ENCODE measurements at regions not wholly inside any gene's neighbourhood (a gene's known extent, or its start where the extent isn't known, plus 50 kb on each side); places are given as distances from the start of the nearest gene placed in this dataset.

DNA sequence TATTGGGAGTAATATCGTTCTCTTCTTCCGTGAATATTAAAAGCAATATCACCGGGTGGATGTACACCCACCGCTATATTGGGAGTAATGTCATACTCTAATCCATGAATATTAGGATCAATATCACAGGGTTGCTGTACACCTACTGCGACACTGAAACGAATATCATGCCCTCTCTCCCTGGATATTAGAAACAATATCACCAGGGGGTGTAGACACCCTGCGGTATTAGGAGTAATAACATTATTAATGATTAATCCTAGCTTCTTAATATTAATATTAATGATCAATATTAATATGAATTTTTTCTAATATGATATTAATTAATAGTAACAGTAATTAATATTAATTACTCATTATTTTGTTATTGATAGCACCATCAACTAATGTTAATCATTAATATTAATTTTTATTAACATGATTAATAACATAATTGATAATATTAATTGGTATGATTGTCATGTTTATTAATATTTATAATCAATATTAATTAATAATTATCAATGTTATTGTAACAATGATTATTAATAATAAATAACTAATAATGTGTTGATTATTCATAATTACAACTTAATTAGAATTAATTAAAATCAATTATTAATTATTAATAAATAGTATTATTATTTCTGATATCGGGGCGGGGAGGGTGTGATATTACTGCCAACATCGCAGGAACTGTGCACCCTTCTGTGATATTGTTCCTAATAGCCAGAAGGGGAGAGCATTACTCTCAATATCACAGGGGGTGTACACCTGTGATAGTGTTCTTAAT lies 121.3 kb upstream of the C1GALT1 start:
- no peak overlapping the region for H3K27ac ChIP-seq (ENCODE audit: low read depth, low read length)
- no peak overlapping the region for H3K4me2 ChIP-seq (ENCODE audit: insufficient read depth in 1 of 2, low read depth in 2 of 2, low read length in 2 of 2)
- CTCF ChIA-PET (ENCODE audit: partially characterized antibody): no interaction called here
- no peaks in the 10 kb centered on the region for H3K9me3 ChIP-seq (ENCODE audit: insufficient read depth in 2 of 2, low read depth in 1 of 2, low read length in 1 of 2)
- no peaks in the 10 kb centered on the region for H3K27me3 ChIP-seq (replicated peaks in 1 of 4; ENCODE audit: control insufficient read depth in 3 of 4, extremely low read depth in 1 of 4, insufficient read depth in 3 of 4, low read length in 3 of 4)
- H3K18ac ChIP-seq (ENCODE audit: extremely low read depth, low read length): no peak overlapping the region
- no peaks in the 10 kb centered on the region for H3K4me1 ChIP-seq (replicated peaks in 1 of 4; ENCODE audit: control insufficient read depth in 3 of 4, insufficient read depth in 4 of 4, low read length in 3 of 4)
- H4K20me1 ChIP-seq (replicated peaks in 1 of 2; ENCODE audit: control insufficient read depth in 1 of 2, insufficient read depth in 2 of 2, low read length in 2 of 2): no peaks in the 10 kb centered on the region
- no peak overlapping the region for H2BK120ac ChIP-seq (replicated peaks; ENCODE audit: low read depth, low read length)
- H3K79me2 ChIP-seq (ENCODE audit: control insufficient read depth in 1 of 2, insufficient read depth in 2 of 2, low read length in 2 of 2): no peaks in the 10 kb centered on the region
- DNase-seq (ENCODE audit: low read depth in 1 of 2, low spot score in 2 of 2) (no peak), FAIRE-seq (no peak)
- no peak overlapping the region for H3K23ac ChIP-seq (ENCODE audit: insufficient read length)
- H2BK15ac ChIP-seq (ENCODE audit: low read length): no peak overlapping the region
- no peak overlapping the region for H3K4me3 ChIP-seq (ENCODE audit: extremely low read depth in 1 of 4, insufficient read depth in 2 of 4, low read depth in 3 of 4, low read length in 4 of 4)
- no peak overlapping the region for H3K14ac ChIP-seq (ENCODE audit: insufficient read length)
- POLR2A ChIA-PET (ENCODE audit: partially characterized antibody): no interaction called here
- H3K56ac ChIP-seq (replicated peaks; ENCODE audit: insufficient read length, low read depth, low read length): no peak overlapping the region
- H3K23me2 ChIP-seq (ENCODE audit: low read depth, low read length): no peaks in the 10 kb centered on the region
- no peak overlapping the region for H2BK5ac ChIP-seq (ENCODE audit: low read depth, low read length)
- H3K36me3 ChIP-seq (ENCODE audit: control insufficient read depth in 2 of 4, insufficient read depth in 4 of 4, low read length in 3 of 4): no peaks in the 10 kb centered on the region
- H4K8ac ChIP-seq (ENCODE audit: extremely low read depth, insufficient read depth, low read length): no peak overlapping the region
- no peak overlapping the region for H2AK5ac ChIP-seq (ENCODE audit: low read depth, low read length)
- H3K79me1 ChIP-seq (ENCODE audit: low read depth, low read length): no peaks in the 10 kb centered on the region
- no peak for TF ChIP-seq JUND (IDR thresholded peaks at IDR 0.05; ENCODE audit: low read length)
- TF ChIP-seq POLR2A (IDR thresholded peaks at IDR 0.05; ENCODE audit: control extremely low read depth in 1 of 2, low read depth in 2 of 2, low read length in 2 of 2): no peak
- TF ChIP-seq HDAC2 (IDR thresholded peaks at IDR 0.05; ENCODE audit: borderline replicate concordance in 1 of 2, low read depth in 2 of 2, low read length in 2 of 2): no peak
- TF ChIP-seq RFX5 (IDR thresholded peaks at IDR 0.05; ENCODE audit: borderline replicate concordance, low read depth, low read length): no peak
- no peak for TF ChIP-seq SRF (IDR thresholded peaks at IDR 0.05; ENCODE audit: low read depth, low read length)
- no peak for TF ChIP-seq NRF1 (IDR thresholded peaks at IDR 0.05; ENCODE audit: low read depth, low read length)
- TF ChIP-seq POU5F1 (IDR thresholded peaks at IDR 0.05; ENCODE audit: low read depth, low read length): no peak
- TF ChIP-seq CEBPB (IDR thresholded peaks at IDR 0.05; ENCODE audit: low read depth, low read length): no peak
- TF ChIP-seq CBX8 (IDR thresholded peaks at IDR 0.05; ENCODE audit: borderline replicate concordance, low read depth, low read length): no peak
- TF ChIP-seq SP1 (IDR thresholded peaks at IDR 0.05; ENCODE audit: low read depth, low read length): no peak
- TF ChIP-seq KDM1A (IDR thresholded peaks at IDR 0.05; ENCODE audit: borderline replicate concordance, low read length): no peak
- no peak for TF ChIP-seq CBX5 (IDR thresholded peaks at IDR 0.05; ENCODE audit: low read depth, low read length)
- no peak for TF ChIP-seq JUN (IDR thresholded peaks at IDR 0.05; ENCODE audit: low read depth, low read length)
- no peak for TF ChIP-seq TCF12 (IDR thresholded peaks at IDR 0.05; ENCODE audit: low read depth, low read length)
- no peak overlapping the region for H2BK12ac ChIP-seq (ENCODE audit: low read depth, low read length)
- no peak overlapping the region for H3K4ac ChIP-seq (replicated peaks; ENCODE audit: insufficient read length, low read depth, low read length)
- H4K91ac ChIP-seq (replicated peaks; ENCODE audit: insufficient read length, low read length): no peak overlapping the region
- WGBS, 2 experiments (ENCODE audit: extremely low coverage in 1 of 2, insufficient coverage in 1 of 2, insufficient read length in 1 of 2, insufficient replicate concordance in 2 of 2, low coverage in 1 of 2, low lambda C conversion rate in 2 of 2, missing lambda C conversion rate in 1 of 2): 77% methylated on average over 10 of the region's 10 CpGs; no CpG with 5 or more reads in 1 of the 2 experiments
- no peak overlapping the region for H4K5ac ChIP-seq (ENCODE audit: insufficient read length, low read depth, low read length)
- no peak overlapping the region for H2AFZ ChIP-seq (ENCODE audit: low read length)
- no peak overlapping the region for H3K9ac ChIP-seq (replicated peaks in 1 of 4; ENCODE audit: extremely low read depth in 1 of 4, low read depth in 3 of 4, low read length in 3 of 4)
- no peak overlapping the region for H2BK20ac ChIP-seq (ENCODE audit: low read length)
